Endothelial cell of umbilical vein (primary cell): ENCODE measurements at regions not wholly inside any gene's neighbourhood (a gene's known extent, or its start where the extent isn't known, plus 50 kb on each side); places are given as distances from the start of the nearest gene placed in this dataset.

Experiments used
- BruUV-seq: library from RNA; stranded (reverse); fragments of 400-500 nt; replicated peaks from 2 replicates; lab custom pipeline; 2021; lab: Mats Ljungman, UMichigan
- CTCF ChIA-PET: fragments of 300-600, 350-600 bp; sonication (Branson Sonifier 250); formaldehyde crosslinking; loops from one replicate; lab custom pipeline; 2021; ENCODE audit warnings: antibody characterized with exemption, inconsistent platforms; lab: Charles Lee
- POLR2A ChIA-PET: fragments of 300-600, 350-600 bp; sonication (Branson Sonifier 250); formaldehyde crosslinking; loops from one replicate; lab custom pipeline; 2021; ENCODE audit warnings: antibody characterized with exemption, inconsistent platforms; lab: Charles Lee
- DNase-seq: peaks from one replicate; pipeline ENCODE4 v3.0.0-alpha.2; 2011; ENCODE audit warnings: low read depth, low spot score
- FAIRE-seq: peaks from 2 replicates; lab custom pipeline; 2011; peaks lifted over from hg19 to GRCh38; lab: Jason Lieb, UNC
- H2AFZ ChIP-seq: 2 replicates; pipeline ENCODE4 v1.6.0; 2012; ENCODE audit warnings: low read depth, low read length, control low read depth, inconsistent platforms
- H3K27ac ChIP-seq: 2 replicates; pipeline ENCODE4 v1.5.1; 2011; ENCODE audit warnings: low read depth, mild to moderate bottlenecking, control low read depth, low read length, moderate library complexity; ENCODE audit not compliant: insufficient read depth
- H3K27me3 ChIP-seq, 2 experiments: 2 replicates each; pipeline versions ENCODE4 v1.6.0 to v1.6.1; 2011; ENCODE audit warnings: low read length in 2 of 2, mixed read lengths in 1 of 2; ENCODE audit not compliant: control insufficient read depth in 2 of 2, insufficient read depth in 2 of 2
- H3K36me3 ChIP-seq, 2 experiments: 2 replicates in 1 of 2; 3 replicates in 1 of 2; pipeline ENCODE4 v1.5.1; 2011; ENCODE audit warnings: low read length in 2 of 2, mild to moderate bottlenecking in 1 of 2, moderate library complexity in 1 of 2; ENCODE audit not compliant: control insufficient read depth in 2 of 2, insufficient read depth in 2 of 2; ENCODE audit errors: extremely low read depth in 1 of 2
- H3K4me1 ChIP-seq: 3 replicates; pipeline ENCODE4 v1.5.1; 2011; ENCODE audit warnings: mild to moderate bottlenecking, low read length; ENCODE audit not compliant: control insufficient read depth, insufficient read depth; ENCODE audit errors: extremely low read depth
- H3K4me2 ChIP-seq: 2 replicates; pipeline ENCODE4 v1.6.1; 2011; ENCODE audit warnings: low read length, control low read depth, mixed read lengths; ENCODE audit not compliant: insufficient read depth
- H3K4me3 ChIP-seq, 3 experiments: fragments of 200-600 bp in 1 of 3; sonication (generic), shearing (Covaris generic) in 1 of 3; replicated peaks in 1 of 3; 2 replicates each; pipeline ENCODE4 v1.5.1; 2011 to 2016; ENCODE audit warnings: control low read depth in 3 of 3, low read length in 3 of 3, mild to moderate bottlenecking in 2 of 3, inconsistent platforms in 1 of 3, low read depth in 1 of 3, moderate library complexity in 1 of 3; ENCODE audit not compliant: insufficient read depth in 1 of 3
- H3K79me2 ChIP-seq: 2 replicates; pipeline ENCODE4 v1.6.0; 2012; ENCODE audit warnings: low read length, inconsistent platforms; ENCODE audit not compliant: control insufficient read depth, insufficient read depth
- H3K9ac ChIP-seq: replicated peaks from 2 replicates; pipeline ENCODE3; 2011; ENCODE audit warnings: low read length, control low read depth; ENCODE audit not compliant: insufficient read depth; ENCODE audit errors: extremely low read depth
- H3K9me1 ChIP-seq: replicated peaks from 3 replicates; pipeline ENCODE4 v1.6.0; 2011; ENCODE audit warnings: mild to moderate bottlenecking, low read length; ENCODE audit not compliant: control insufficient read depth, insufficient read depth; ENCODE audit errors: extremely low read depth
- H3K9me3 ChIP-seq: replicated peaks from 2 replicates; pipeline ENCODE4 v1.5.1; 2012; ENCODE audit warnings: low read length, inconsistent platforms; ENCODE audit not compliant: control insufficient read depth, insufficient read depth
- H4K20me1 ChIP-seq: replicated peaks from 2 replicates; pipeline ENCODE3; 2011; ENCODE audit warnings: mild to moderate bottlenecking, low read length; ENCODE audit not compliant: control insufficient read depth, insufficient read depth; ENCODE audit errors: extremely low read depth
- EZH2 ChIP-seq: IDR thresholded peaks from 2 replicates; pipeline ENCODE4 v1.6.1; 2012; ENCODE audit warnings: borderline replicate concordance, low read depth, mild to moderate bottlenecking, moderate library complexity, low read length, inconsistent platforms; ENCODE audit not compliant: severe bottlenecking
- FOS ChIP-seq: IDR thresholded peaks from 2 replicates; pipeline ENCODE4 v1.6.1; 2011; ENCODE audit warnings: mild to moderate bottlenecking, low read length, moderate library complexity, borderline replicate concordance; ENCODE audit not compliant: insufficient read depth
- GATA2 ChIP-seq: IDR thresholded peaks from 2 replicates; pipeline ENCODE4 v1.7.0; 2011; ENCODE audit warnings: low read depth, mild to moderate bottlenecking, moderate library complexity, mixed read lengths, low read length; ENCODE audit not compliant: insufficient read length, insufficient read depth
- JUN ChIP-seq: IDR thresholded peaks from 2 replicates; pipeline ENCODE4 v1.6.1; 2011; ENCODE audit warnings: borderline replicate concordance, low read depth; ENCODE audit not compliant: insufficient read length, insufficient read depth
- MYC ChIP-seq: IDR thresholded peaks from one replicate; pipeline ENCODE4 v1.6.1; 2011; ENCODE audit warnings: mild to moderate bottlenecking, low read depth, low read length
- POLR2A ChIP-seq: IDR thresholded peaks from 2 replicates; pipeline ENCODE4 v1.6.1; 2012; ENCODE audit warnings: low read depth, mild to moderate bottlenecking, control low read depth, low read length
- POLR2AphosphoS5 ChIP-seq: IDR thresholded peaks from 2 replicates; pipeline ENCODE4 v1.6.1; 2012; ENCODE audit warnings: low read depth, mild to moderate bottlenecking, control low read depth, low read length, moderate library complexity; ENCODE audit not compliant: insufficient read depth
- dilution Hi-C: fragments of 300-500 bp; cut with MboI; formaldehyde crosslinking; loops from one replicate; pipeline ENCODE4 v1.15.0; 2019; ENCODE audit warnings: low sequenced_read_pairs; ENCODE audit not compliant: extremely low pct_ligation_motif_present
- intact Hi-C: fragments of 100-400 bp; cut with micrococcal nuclease; formaldehyde crosslinking; loops from one replicate; pipeline ENCODE4 v1.10.0; 2022
- TF ChIP-seq, protein P1 (sequence below), 2 donors: IDR thresholded peaks; 1 replicate in 1 of 2; 2 replicates in 1 of 2; pipeline ENCODE4 v1.5.1; 2011; ENCODE audit warnings: low read length in 2 of 2, mild to moderate bottlenecking in 2 of 2, moderate library complexity in 2 of 2, control low read depth in 1 of 2, inconsistent platforms in 1 of 2, low read depth in 1 of 2; ENCODE audit not compliant: insufficient read depth in 1 of 2; ENCODE audit errors: extremely low read depth in 1 of 2
- TF ChIP-seq, protein P2 (sequence below): IDR thresholded peaks from 2 replicates; pipeline ENCODE4 v1.6.1; 2011; ENCODE audit not compliant: insufficient read depth, insufficient read length

DNA sequence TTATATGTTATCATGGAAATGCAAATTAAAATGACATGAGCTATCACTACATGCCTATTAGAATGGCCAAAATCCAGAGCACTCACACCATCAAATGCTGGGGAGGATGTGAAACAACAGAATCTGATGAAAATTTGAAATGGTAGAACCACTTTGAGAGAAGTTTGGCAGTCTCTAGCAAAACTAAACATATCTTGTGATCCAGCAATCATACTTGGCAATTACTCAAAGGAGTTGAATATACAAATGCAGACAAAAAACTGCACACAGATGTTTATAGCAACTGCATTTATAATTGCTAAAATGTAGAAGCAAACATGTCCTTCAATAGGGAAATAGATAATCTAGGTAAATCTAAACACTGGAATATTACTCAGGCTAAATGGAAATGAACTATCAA, 1164.9 kb downstream of the DNAJB9 start:
- POLR2A ChIA-PET: no interaction called here
- Histone ChIP-seq H3K4me2 (no peak overlapping the region), H3K79me2 (no peaks in the 10 kb centered on the region), H3K27ac (no peak overlapping the region), H3K9me1 (no peaks in the 10 kb centered on the region), H2AFZ (no peak overlapping the region), H3K27me3 (no peaks in the 10 kb centered on the region), H3K4me3 (no peak overlapping the region), H4K20me1 (no peaks in the 10 kb centered on the region), H3K9me3 (no peaks in the 10 kb centered on the region), H3K36me3 (no peaks in the 10 kb centered on the region), H3K9ac (no peak overlapping the region), H3K4me1 (no peaks in the 10 kb centered on the region)
- dilution Hi-C loops: no loop called here
- TF ChIP-seq POLR2A (no peak), JUN (no peak), GATA2 (no peak), EZH2 (no peak), FOS (no peak), POLR2AphosphoS5 (no peak), MYC (no peak)
- TF ChIP-seq, protein P1, sequence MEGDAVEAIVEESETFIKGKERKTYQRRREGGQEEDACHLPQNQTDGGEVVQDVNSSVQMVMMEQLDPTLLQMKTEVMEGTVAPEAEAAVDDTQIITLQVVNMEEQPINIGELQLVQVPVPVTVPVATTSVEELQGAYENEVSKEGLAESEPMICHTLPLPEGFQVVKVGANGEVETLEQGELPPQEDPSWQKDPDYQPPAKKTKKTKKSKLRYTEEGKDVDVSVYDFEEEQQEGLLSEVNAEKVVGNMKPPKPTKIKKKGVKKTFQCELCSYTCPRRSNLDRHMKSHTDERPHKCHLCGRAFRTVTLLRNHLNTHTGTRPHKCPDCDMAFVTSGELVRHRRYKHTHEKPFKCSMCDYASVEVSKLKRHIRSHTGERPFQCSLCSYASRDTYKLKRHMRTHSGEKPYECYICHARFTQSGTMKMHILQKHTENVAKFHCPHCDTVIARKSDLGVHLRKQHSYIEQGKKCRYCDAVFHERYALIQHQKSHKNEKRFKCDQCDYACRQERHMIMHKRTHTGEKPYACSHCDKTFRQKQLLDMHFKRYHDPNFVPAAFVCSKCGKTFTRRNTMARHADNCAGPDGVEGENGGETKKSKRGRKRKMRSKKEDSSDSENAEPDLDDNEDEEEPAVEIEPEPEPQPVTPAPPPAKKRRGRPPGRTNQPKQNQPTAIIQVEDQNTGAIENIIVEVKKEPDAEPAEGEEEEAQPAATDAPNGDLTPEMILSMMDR (IDR thresholded peaks at IDR 0.05; ENCODE audit: extremely low read depth in 1 of 2, insufficient read depth in 1 of 2, low read depth in 1 of 2, low read length in 2 of 2): no peak
- TF ChIP-seq, protein P2, sequence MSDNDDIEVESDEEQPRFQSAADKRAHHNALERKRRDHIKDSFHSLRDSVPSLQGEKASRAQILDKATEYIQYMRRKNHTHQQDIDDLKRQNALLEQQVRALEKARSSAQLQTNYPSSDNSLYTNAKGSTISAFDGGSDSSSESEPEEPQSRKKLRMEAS: no peak
- no TSS peak for BruUV-seq
- CTCF ChIA-PET: no interaction called here
- FAIRE-seq: no peak
- intact Hi-C loops: no loop called here
- no peak for DNase-seq
